Activated CD8-positive, alpha-beta T cell treated with anti-CD3 and anti-CD28 coated beads for 36 hours (primary cell): ENCODE measurements at regions not wholly inside any gene's neighbourhood (a gene's known extent, or its start where the extent isn't known, plus 50 kb on each side); places are given as distances from the start of the nearest gene placed in this dataset.

ENCODE experiments used
- ATAC-seq: fragments of 200-7000 bp; cut with Tn5 transposase; one replicate; pipeline ENCODE4 v1.10.0; 2021; ENCODE audit warnings: mild to moderate bottlenecking, moderate library complexity
- CTCF ChIA-PET: fragments of 350-600 bp; sonication (Branson Sonifier 250); formaldehyde crosslinking; loops from one replicate; lab custom pipeline; 2021; ENCODE audit warnings: antibody characterized with exemption; lab: Charles Lee
- POLR2A ChIA-PET: fragments of 350-600 bp; sonication (Branson Sonifier 250); formaldehyde crosslinking; loops from one replicate; lab custom pipeline; 2021; ENCODE audit warnings: antibody characterized with exemption; lab: Charles Lee
- DNase-seq: peaks from one replicate; pipeline ENCODE4 v3.0.0-alpha.2; 2020
- H3K27ac Mint-ChIP-seq: one replicate; pipeline ENCODE4 v1.8.0; 2021; ENCODE audit warnings: mild to moderate bottlenecking, mixed read lengths
- H3K27me3 Mint-ChIP-seq: one replicate; pipeline ENCODE4 v1.8.0; 2021; ENCODE audit warnings: mixed read lengths
- H3K36me3 Mint-ChIP-seq: one replicate; pipeline ENCODE4 v1.8.0; 2021; ENCODE audit warnings: low read depth, mixed read lengths
- H3K4me1 Mint-ChIP-seq: one replicate; pipeline ENCODE4 v1.8.0; 2021; ENCODE audit warnings: low read depth, mixed read lengths
- H3K4me3 Mint-ChIP-seq: one replicate; pipeline ENCODE4 v1.8.0; 2021; ENCODE audit warnings: mild to moderate bottlenecking, moderate library complexity, mixed read lengths
- H3K9me3 Mint-ChIP-seq: one replicate; pipeline ENCODE4 v1.8.0; 2021; ENCODE audit warnings: mixed read lengths
- CTCF ChIP-seq: fragments of 200-600 bp; IDR thresholded peaks from one replicate; pipeline ENCODE4 v1.8.0; 2022; ENCODE audit warnings: antibody characterized with exemption, mild to moderate bottlenecking
- intact Hi-C: fragments of 100-400 bp; cut with micrococcal nuclease; formaldehyde crosslinking; loops from one replicate; pipeline ENCODE4 v1.10.0; 2022

GRCh38 chr15:67000896-67001295, 64.5 kb upstream of the SMAD3 start:
- H3K9me3 Mint-ChIP-seq, result peaks cover 6% of the 10 kb centered on the region
- no peak for ATAC-seq
- intact Hi-C loops, result no loop called here
- no peaks in the 10 kb centered on the region for H3K36me3 Mint-ChIP-seq
- DNase-seq, result no peak
- no peaks in the 10 kb centered on the region for H3K27me3 Mint-ChIP-seq
- H3K4me3 Mint-ChIP-seq, result no peak overlapping the region
- POLR2A ChIA-PET, result no interaction called here
- TF ChIP-seq CTCF, result no peak
- CTCF ChIA-PET, result interaction anchor here (1.1 kb wide), 1 partner anchor 38 kb away, joined by 3 read pairs; no protein-coding TSS in a partner anchor
- no peaks in the 10 kb centered on the region for H3K4me1 Mint-ChIP-seq
- no peak overlapping the region for H3K27ac Mint-ChIP-seq

GRCh38 chr15:67002368-67002767, 63.0 kb upstream of the SMAD3 start:
- CTCF ChIA-PET, result no interaction called here
- DNase-seq, result no peak
- H3K36me3 Mint-ChIP-seq, result no peaks in the 10 kb centered on the region
- H3K9me3 Mint-ChIP-seq, result peaks cover 6% of the 10 kb centered on the region
- no peak overlapping the region for H3K27ac Mint-ChIP-seq
- H3K27me3 Mint-ChIP-seq, result no peaks in the 10 kb centered on the region
- POLR2A ChIA-PET, result interaction anchor here (0.7 to 1.1 kb wide), 2 partner anchors 11 to 206 kb away, joined by 3 to 4 read pairs; no protein-coding TSS in a partner anchor
- no peaks in the 10 kb centered on the region for H3K4me1 Mint-ChIP-seq
- ATAC-seq, result no peak
- no peak overlapping the region for H3K4me3 Mint-ChIP-seq
- intact Hi-C loops, result no loop called here
- TF ChIP-seq CTCF, result no peak

- no peak overlapping the region for H3K27ac Mint-ChIP-seq
- no peaks in the 10 kb centered on the region for H3K4me1 Mint-ChIP-seq
- H3K27me3 Mint-ChIP-seq, result no peaks in the 10 kb centered on the region
- no peaks in the 10 kb centered on the region for H3K36me3 Mint-ChIP-seq
- no peak for DNase-seq
- H3K9me3 Mint-ChIP-seq, result peaks cover 1% of the 10 kb centered on the region
- POLR2A ChIA-PET, result interaction anchor here (1.0 to 1.1 kb wide), 2 partner anchors 10 to 233 kb away, joined by 3 read pairs; no protein-coding TSS in a partner anchor
- no peak for TF ChIP-seq CTCF
- H3K4me3 Mint-ChIP-seq, result no peak overlapping the region
- intact Hi-C loops, result no loop called here
- ATAC-seq, result no peak
- CTCF ChIA-PET, result interaction anchor here (0.7 kb wide), 1 partner anchor 29 kb away, joined by 3 read pairs; no protein-coding TSS in a partner anchor
These were observed 61.8 kb upstream of the SMAD3 start for GRCh38 chr15:67003586-67003985.

- intact Hi-C loops, result no loop called here
- no peak for TF ChIP-seq CTCF
- Mint-ChIP-seq H3K27me3 (no peaks in the 10 kb centered on the region), H3K4me1 (no peaks in the 10 kb centered on the region), H3K9me3 (peaks cover 1% of the 10 kb centered on the region), H3K36me3 (no peaks in the 10 kb centered on the region), H3K27ac (no peak overlapping the region), H3K4me3 (no peak overlapping the region)
- POLR2A ChIA-PET, result no interaction called here
- DNase-seq (no peak), ATAC-seq (no peak)
- CTCF ChIA-PET, result interaction anchor here (0.7 kb wide), 1 partner anchor 28 kb away, joined by 3 read pairs; no protein-coding TSS in a partner anchor
These were observed 61.3 kb upstream of the SMAD3 start for GRCh38 chr15:67004142-67004541.

- ATAC-seq, result no peak
- ChIA-PET CTCF (no interaction called here), POLR2A (no interaction called here)
- DNase-seq, result no peak
- TF ChIP-seq CTCF, result no peak
- intact Hi-C loops, result no loop called here
- Mint-ChIP-seq H3K4me3 (no peak overlapping the region), H3K9me3 (no peaks in the 10 kb centered on the region), H3K27ac (no peak overlapping the region), H3K4me1 (no peaks in the 10 kb centered on the region), H3K27me3 (no peaks in the 10 kb centered on the region), H3K36me3 (no peaks in the 10 kb centered on the region)
These were observed 60.0 kb upstream of the SMAD3 start for GRCh38 chr15:67005294-67005996.
